K562 (cell line): ENCODE measurements at regions not wholly inside any gene's neighbourhood (a gene's known extent, or its start where the extent isn't known, plus 50 kb on each side); places are given as distances from the start of the nearest gene placed in this dataset.

Source experiments
- ATAC-seq: fragments of 200-7000 bp; cut with Tn5 transposase; 3 replicates; pipeline ENCODE4 v1.9.1; 2020; ENCODE audit warnings: moderate library complexity
- BruUV-seq: library from RNA; stranded (reverse); fragments of 400-500 nt; replicated peaks from 2 replicates; lab custom pipeline; 2021; lab: Mats Ljungman, UMichigan
- CTCF ChIA-PET: fragments of 300-600 bp; formaldehyde crosslinking; extraction: SDS; loops from one replicate; lab custom pipeline; 2021; ENCODE audit warnings: low intra/inter-chr PET ratio; lab: Yijun Ruan, JAX
- POLR2A ChIA-PET: fragments of 300-600, 350-650 bp; sonication (Branson Sonifier 250); formaldehyde crosslinking; extraction: SDS; loops from one replicate; lab custom pipeline; 2021; ENCODE audit warnings: antibody characterized with exemption, inconsistent platforms; lab: Yijun Ruan, JAX
- DNase-seq, 4 experiments: peaks; one replicate each; pipeline versions ENCODE4 v3.0.0 to v3.0.0-alpha.2; 2011 to 2018; ENCODE audit warnings: low spot score in 3 of 4, mixed read lengths in 3 of 4; ENCODE audit errors: extremely low read depth in 1 of 4
- FAIRE-seq: peaks from 2 replicates; lab custom pipeline; 2011; peaks lifted over from hg19 to GRCh38; lab: Jason Lieb, UNC
- H2AFZ ChIP-seq: 2 replicates; pipeline ENCODE4 v1.6.0; 2011; ENCODE audit warnings: low read depth, low read length, control low read depth, inconsistent platforms
- H3K27ac ChIP-seq: fragments of 200-600 bp; 3 replicates; pipeline ENCODE4 v1.8.0; 2011; ENCODE audit warnings: low read depth, mild to moderate bottlenecking, control low read depth, inconsistent platforms, low read length, moderate library complexity, mixed read lengths; ENCODE audit errors: extremely low read depth
- H3K27me3 ChIP-seq, 2 experiments: fragments of 300-600 bp in 1 of 2; 2 replicates in 1 of 2; 3 replicates in 1 of 2; pipeline versions ENCODE4 v1.6.0 to v1.8.0; 2011; ENCODE audit warnings: inconsistent platforms in 2 of 2, low read length in 2 of 2, mild to moderate bottlenecking in 1 of 2, mixed read lengths in 1 of 2, moderate library complexity in 1 of 2; ENCODE audit not compliant: control insufficient read depth in 2 of 2, insufficient read depth in 2 of 2
- H3K36me3 ChIP-seq: fragments of 300-600 bp; 3 replicates; pipeline ENCODE4 v1.8.0; 2011; ENCODE audit warnings: mild to moderate bottlenecking, low read length, inconsistent platforms; ENCODE audit not compliant: control insufficient read depth, insufficient read depth
- H3K4me1 ChIP-seq, 2 experiments: fragments of 200-600 bp in 1 of 2; replicated peaks in 1 of 2; 2 replicates in 1 of 2; 3 replicates in 1 of 2; pipeline versions ENCODE4 v1.5.1 to v1.8.0; 2011; ENCODE audit warnings: inconsistent platforms in 2 of 2, low read length in 2 of 2, mild to moderate bottlenecking in 1 of 2, mixed read lengths in 1 of 2, moderate library complexity in 1 of 2; ENCODE audit not compliant: control insufficient read depth in 2 of 2, insufficient read depth in 2 of 2
- H3K4me2 ChIP-seq: 2 replicates; pipeline ENCODE4 v1.6.1; 2011; ENCODE audit warnings: low read length, control low read depth, inconsistent platforms, mixed read lengths; ENCODE audit not compliant: insufficient read depth
- H3K4me3 ChIP-seq: fragments of 200-600 bp; sonication (generic), shearing (Covaris generic); 2 replicates; pipeline ENCODE4 v1.5.1; 2016; ENCODE audit warnings: control low read depth, inconsistent platforms
- H3K79me2 ChIP-seq: fragments of 200-600 bp; 3 replicates; pipeline ENCODE4 v1.8.0; 2011; ENCODE audit warnings: low read length, inconsistent platforms; ENCODE audit not compliant: control insufficient read depth, insufficient read depth
- H3K9ac ChIP-seq, 2 experiments: 2 replicates each; pipeline versions ENCODE4 v1.6.0 to v1.6.1; 2011; ENCODE audit warnings: low read depth in 2 of 2, low read length in 2 of 2, control low read depth in 1 of 2, inconsistent platforms in 1 of 2, mild to moderate bottlenecking in 1 of 2, mixed read lengths in 1 of 2; ENCODE audit not compliant: insufficient read depth in 1 of 2
- H3K9me1 ChIP-seq: one replicate; pipeline ENCODE4 v1.6.0; 2011; ENCODE audit warnings: inconsistent platforms, mild to moderate bottlenecking, low read length, moderate library complexity; ENCODE audit not compliant: control insufficient read depth, insufficient read depth
- H3K9me3 ChIP-seq: replicated peaks from 2 replicates; pipeline ENCODE4 v1.5.1; 2011; ENCODE audit warnings: low read depth, low read length, inconsistent platforms; ENCODE audit not compliant: control insufficient read depth, insufficient read depth
- H4K20me1 ChIP-seq: replicated peaks from 2 replicates; pipeline ENCODE4 v1.6.1; 2011; ENCODE audit warnings: low read length, inconsistent platforms, mixed read lengths; ENCODE audit not compliant: control insufficient read depth, insufficient read depth
- ARHGAP35 ChIP-seq: fragments of 450-650 bp; IDR thresholded peaks from 2 replicates; pipeline ENCODE4 v1.6.1; 2018; ENCODE audit not compliant: partially characterized antibody
- BDP1 ChIP-seq: IDR thresholded peaks from 3 replicates; pipeline ENCODE4 v1.6.1; 2011; ENCODE audit not compliant: insufficient read length, insufficient read depth
- ESRRA ChIP-seq: fragments of 450-650 bp; IDR thresholded peaks from 2 replicates; pipeline ENCODE4 v1.6.1; 2014; ENCODE audit warnings: low read depth, mild to moderate bottlenecking, moderate library complexity, borderline replicate concordance
- FOS ChIP-seq: IDR thresholded peaks from 3 replicates; pipeline ENCODE4 v1.6.1; 2011; ENCODE audit not compliant: insufficient read length; ENCODE audit errors: extremely low read depth
- HLTF ChIP-seq: fragments of 450-650 bp; IDR thresholded peaks from 2 replicates; pipeline ENCODE4 v1.6.1; 2016
- MAFK ChIP-seq: IDR thresholded peaks from 2 replicates; pipeline ENCODE4 v1.6.1; 2011; ENCODE audit warnings: low read length, improper control_type of control experiment
- MEF2D ChIP-seq: conservative IDR thresholded peaks from 2 replicates; pipeline ENCODE4 v1.6.1; 2016; ENCODE audit warnings: low read depth, missing genetic modification characterization, missing compliant biosample characterization
- NR4A1 ChIP-seq, 2 experiments: fragments of 250-450 bp in 1 of 2; fragments of 450-650 bp in 1 of 2; sonication (Bioruptor Pico) in 1 of 2; IDR thresholded peaks; 2 replicates each; pipeline versions ENCODE4 v1.4.0 to v1.6.1; 2016 to 2020; ENCODE audit warnings: mild to moderate bottlenecking in 2 of 2, missing compliant biosample characterization in 1 of 2, missing genetic modification characterization in 1 of 2, moderate library complexity in 1 of 2
- SIX5 ChIP-seq, 2 experiments: IDR thresholded peaks; 2 replicates each; pipeline ENCODE4 v1.6.1; 2011; ENCODE audit warnings: low read length in 2 of 2, borderline replicate concordance in 1 of 2, low read depth in 1 of 2, mild to moderate bottlenecking in 1 of 2, moderate library complexity in 1 of 2; ENCODE audit not compliant: insufficient read depth in 1 of 2
- ZNF436 ChIP-seq: fragments of 250-450, 450-650 bp; sonication (Bioruptor Pico); formaldehyde crosslinking; IDR thresholded peaks from 2 replicates; pipeline ENCODE4 v1.7.0; 2020; ENCODE audit warnings: mild to moderate bottlenecking
- WGBS: fragments of 100-300 bp; shearing (Covaris generic); methylation state at CpG from one replicate; pipeline ENCODE4 v1.1.6; 2016; ENCODE audit warnings: low coverage, mixed read lengths; ENCODE audit not compliant: insufficient coverage; ENCODE audit errors: missing lambda C conversion rate; 5-methylcytosine and 5-hydroxymethylcytosine counted together
- in situ Hi-C: fragments of 300-500 bp; cut with MboI; formaldehyde crosslinking; loops from 4 replicates; pipeline ENCODE4 v1.15.0; 2018; ENCODE audit warnings: inconsistent platforms, mixed read lengths
- intact Hi-C: fragments of 100-400 bp; cut with micrococcal nuclease; formaldehyde crosslinking; loops from 2 replicates; pipeline ENCODE4 v1.14.2; 2022
- TF ChIP-seq, protein P1 (sequence below): fragments of 250-450 bp; sonication (Bioruptor Pico); IDR thresholded peaks from 2 replicates; pipeline ENCODE4 v1.8.0; 2021; ENCODE audit warnings: moderate library complexity, mild to moderate bottlenecking, inconsistent platforms
- TF ChIP-seq, protein P2 (sequence below), 2 experiments: IDR thresholded peaks in 1 of 2; conservative IDR thresholded peaks in 1 of 2; 2 replicates each; pipeline ENCODE4 v1.6.1; 2016; ENCODE audit warnings: low read depth in 2 of 2, mild to moderate bottlenecking in 1 of 2, missing compliant biosample characterization in 1 of 2, missing genetic modification characterization in 1 of 2, moderate library complexity in 1 of 2
- TF ChIP-seq, protein P3 (sequence below): IDR thresholded peaks from 2 replicates; pipeline ENCODE4 v1.6.1; 2011; ENCODE audit warnings: borderline replicate concordance, low read depth, mild to moderate bottlenecking, moderate library complexity, low read length; ENCODE audit not compliant: insufficient read depth, poor library complexity, severe bottlenecking
- TF ChIP-seq, protein P4 (sequence below), 3 experiments: fragments of 200-800 bp in 1 of 3; fragments of 250-450 bp in 1 of 3; fragments of 450-650 bp in 1 of 3; sonication (Bioruptor Pico) in 1 of 3; sonication (Bioruptor generic) in 1 of 3; formaldehyde crosslinking in 1 of 3; IDR thresholded peaks; 2 replicates each; pipeline versions ENCODE4 v1.6.1 to v1.8.0; 2016 to 2022; ENCODE audit warnings: mild to moderate bottlenecking in 2 of 3, missing genetic modification characterization in 2 of 3, missing compliant biosample characterization in 1 of 3, moderate library complexity in 1 of 3

DNA sequence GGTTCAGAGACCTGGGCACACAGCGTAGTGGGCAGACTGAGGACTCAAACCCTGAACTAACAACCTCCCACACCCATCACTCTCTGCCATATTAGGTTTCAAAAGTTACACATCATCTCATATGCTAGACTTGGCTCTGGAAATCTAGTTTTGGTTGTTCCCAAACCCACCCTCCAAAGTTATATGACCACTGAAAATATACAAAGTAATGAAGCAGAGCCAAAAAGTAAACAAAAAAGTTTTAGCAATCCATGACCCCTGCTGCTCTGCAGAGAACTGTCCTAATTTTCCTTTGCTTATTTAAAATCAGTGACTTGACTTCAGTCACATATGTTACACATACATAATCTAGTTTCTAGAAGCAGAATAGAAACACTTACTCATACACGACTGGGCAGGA lies 155.6 kb upstream of the TAS2R1 start:
- ChIA-PET POLR2A (no interaction called here), CTCF (no interaction called here)
- Histone ChIP-seq H3K79me2 (no peaks in the 10 kb centered on the region), H3K27ac (no peak overlapping the region), H3K9ac (no peak overlapping the region), H4K20me1 (no peaks in the 10 kb centered on the region), H3K4me1 (no peaks in the 10 kb centered on the region), H3K9me3 (no peaks in the 10 kb centered on the region), H3K36me3 (no peaks in the 10 kb centered on the region), H2AFZ (no peak overlapping the region), H3K27me3 (no peaks in the 10 kb centered on the region), H3K4me2 (no peak overlapping the region), H3K4me3 (no peak overlapping the region), H3K9me1 (no peaks in the 10 kb centered on the region)
- in situ Hi-C loops: no loop called here
- intact Hi-C loops: no loop called here
- WGBS: 0% methylated on average over 2 of the region's 2 CpGs
- FAIRE-seq (no peak), ATAC-seq (no peak), DNase-seq (no peak)
- BruUV-seq: no TSS peak
- TF ChIP-seq MEF2D (no peak), HLTF (no peak), MAFK (no peak), BDP1 (no peak), SIX5 (IDR thresholded peaks at IDR 0.05; ENCODE audit: borderline replicate concordance in 1 of 2, insufficient read depth in 1 of 2, low read depth in 1 of 2, low read length in 2 of 2) (no peak), ESRRA (no peak), FOS (no peak), NR4A1 (CRISPR knock-in tag; IDR thresholded peaks at IDR 0.05) (no peak), NR4A1 (tag; IDR thresholded peaks at IDR 0.05) (no peak), ARHGAP35 (no peak), ZNF436 (CRISPR knock-in tag) (no peak)
- TF ChIP-seq, protein P1, sequence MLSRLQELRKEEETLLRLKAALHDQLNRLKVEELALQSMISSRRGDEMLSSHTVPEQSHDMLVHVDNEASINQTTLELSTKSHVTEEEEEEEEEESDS (CRISPR knock-in tag): no peak
- TF ChIP-seq, protein P2, sequence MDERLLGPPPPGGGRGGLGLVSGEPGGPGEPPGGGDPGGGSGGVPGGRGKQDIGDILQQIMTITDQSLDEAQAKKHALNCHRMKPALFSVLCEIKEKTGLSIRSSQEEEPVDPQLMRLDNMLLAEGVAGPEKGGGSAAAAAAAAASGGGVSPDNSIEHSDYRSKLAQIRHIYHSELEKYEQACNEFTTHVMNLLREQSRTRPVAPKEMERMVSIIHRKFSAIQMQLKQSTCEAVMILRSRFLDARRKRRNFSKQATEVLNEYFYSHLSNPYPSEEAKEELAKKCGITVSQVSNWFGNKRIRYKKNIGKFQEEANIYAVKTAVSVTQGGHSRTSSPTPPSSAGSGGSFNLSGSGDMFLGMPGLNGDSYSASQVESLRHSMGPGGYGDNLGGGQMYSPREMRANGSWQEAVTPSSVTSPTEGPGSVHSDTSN (CRISPR knock-in tag; IDR thresholded peaks at IDR 0.05; ENCODE audit: low read depth): no peak
- TF ChIP-seq, protein P2 (tag; conservative IDR thresholded peaks at IDR 0.05; ENCODE audit: low read depth): no peak
- TF ChIP-seq, protein P3, sequence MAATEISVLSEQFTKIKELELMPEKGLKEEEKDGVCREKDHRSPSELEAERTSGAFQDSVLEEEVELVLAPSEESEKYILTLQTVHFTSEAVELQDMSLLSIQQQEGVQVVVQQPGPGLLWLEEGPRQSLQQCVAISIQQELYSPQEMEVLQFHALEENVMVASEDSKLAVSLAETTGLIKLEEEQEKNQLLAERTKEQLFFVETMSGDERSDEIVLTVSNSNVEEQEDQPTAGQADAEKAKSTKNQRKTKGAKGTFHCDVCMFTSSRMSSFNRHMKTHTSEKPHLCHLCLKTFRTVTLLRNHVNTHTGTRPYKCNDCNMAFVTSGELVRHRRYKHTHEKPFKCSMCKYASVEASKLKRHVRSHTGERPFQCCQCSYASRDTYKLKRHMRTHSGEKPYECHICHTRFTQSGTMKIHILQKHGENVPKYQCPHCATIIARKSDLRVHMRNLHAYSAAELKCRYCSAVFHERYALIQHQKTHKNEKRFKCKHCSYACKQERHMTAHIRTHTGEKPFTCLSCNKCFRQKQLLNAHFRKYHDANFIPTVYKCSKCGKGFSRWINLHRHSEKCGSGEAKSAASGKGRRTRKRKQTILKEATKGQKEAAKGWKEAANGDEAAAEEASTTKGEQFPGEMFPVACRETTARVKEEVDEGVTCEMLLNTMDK: no peak
- TF ChIP-seq, protein P4, sequence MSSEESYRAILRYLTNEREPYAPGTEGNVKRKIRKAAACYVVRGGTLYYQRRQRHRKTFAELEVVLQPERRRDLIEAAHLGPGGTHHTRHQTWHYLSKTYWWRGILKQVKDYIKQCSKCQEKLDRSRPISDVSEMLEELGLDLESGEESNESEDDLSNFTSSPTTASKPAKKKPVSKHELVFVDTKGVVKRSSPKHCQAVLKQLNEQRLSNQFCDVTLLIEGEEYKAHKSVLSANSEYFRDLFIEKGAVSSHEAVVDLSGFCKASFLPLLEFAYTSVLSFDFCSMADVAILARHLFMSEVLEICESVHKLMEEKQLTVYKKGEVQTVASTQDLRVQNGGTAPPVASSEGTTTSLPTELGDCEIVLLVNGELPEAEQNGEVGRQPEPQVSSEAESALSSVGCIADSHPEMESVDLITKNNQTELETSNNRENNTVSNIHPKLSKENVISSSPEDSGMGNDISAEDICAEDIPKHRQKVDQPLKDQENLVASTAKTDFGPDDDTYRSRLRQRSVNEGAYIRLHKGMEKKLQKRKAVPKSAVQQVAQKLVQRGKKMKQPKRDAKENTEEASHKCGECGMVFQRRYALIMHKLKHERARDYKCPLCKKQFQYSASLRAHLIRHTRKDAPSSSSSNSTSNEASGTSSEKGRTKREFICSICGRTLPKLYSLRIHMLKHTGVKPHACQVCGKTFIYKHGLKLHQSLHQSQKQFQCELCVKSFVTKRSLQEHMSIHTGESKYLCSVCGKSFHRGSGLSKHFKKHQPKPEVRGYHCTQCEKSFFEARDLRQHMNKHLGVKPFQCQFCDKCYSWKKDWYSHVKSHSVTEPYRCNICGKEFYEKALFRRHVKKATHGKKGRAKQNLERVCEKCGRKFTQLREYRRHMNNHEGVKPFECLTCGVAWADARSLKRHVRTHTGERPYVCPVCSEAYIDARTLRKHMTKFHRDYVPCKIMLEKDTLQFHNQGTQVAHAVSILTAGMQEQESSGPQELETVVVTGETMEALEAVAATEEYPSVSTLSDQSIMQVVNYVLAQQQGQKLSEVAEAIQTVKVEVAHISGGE (CRISPR knock-in tag; IDR thresholded peaks at IDR 0.05): no peak
